Stimulated activated naive CD8-positive, alpha-beta T cell treated with anti-CD3 and anti-CD28 coated beads, Interleukin-15, Interleukin-2, amounts not matched to agents 100 U/mL and 50 U/mL, for 24 hours (primary cell): ENCODE measurements at regions not wholly inside any gene's neighbourhood (a gene's known extent, or its start where the extent isn't known, plus 50 kb on each side); places are given as distances from the start of the nearest gene placed in this dataset.
"Not testable (repeated sequence)": the region's sequence is repeated elsewhere in the genome, so short reads cannot be mapped to it uniquely, and the experiment has no call there.

Experiments
- ATAC-seq: fragments of 150-1000 bp; cut with Tn5 transposase; one replicate; pipeline ENCODE4 v1.10.0; 2021
- DNase-seq: peaks from one replicate; pipeline ENCODE4 v3.0.0; 2021

GRCh38 chr6:84926189-84927155, 162.1 kb upstream of the TBX18 start:
- no peak for ATAC-seq
- no peak for DNase-seq

- DNase-seq (no peak), ATAC-seq (no peak)
Observed at GRCh38 chr6:84921891-84922290, 157.5 kb upstream of the TBX18 start.

- DNase-seq, result no peak
- no peak for ATAC-seq
Observed at GRCh38 chr6:84920021-84920420, 155.6 kb upstream of the TBX18 start.

- no peak for ATAC-seq
- DNase-seq, result no peak
Observed at GRCh38 chr6:84916704-84917103, 152.3 kb upstream of the TBX18 start.

GRCh38 chr6:84912472-84913322, 148.3 kb upstream of the TBX18 start:
- no peak for DNase-seq
- no peak for ATAC-seq

GRCh38 chr6:84910906-84911607, 146.7 kb upstream of the TBX18 start:
- ATAC-seq (no peak), DNase-seq (no peak)

- no peak for ATAC-seq
- DNase-seq, result no peak
Observed at GRCh38 chr6:84908304-84908904, 144.0 kb upstream of the TBX18 start.

- DNase-seq (no peak), ATAC-seq (no peak)
Observed at GRCh38 chr6:84906514-84906913, 142.1 kb upstream of the TBX18 start.

GRCh38 chr6:84905823-84906222, 141.4 kb upstream of the TBX18 start:
- no peak for ATAC-seq
- no peak for DNase-seq

GRCh38 chr6:84902354-84902928, 138.0 kb upstream of the TBX18 start:
- no peak for DNase-seq

GRCh38 chr6:84897988-84898594, 133.7 kb upstream of the TBX18 start:
- ATAC-seq (no peak), DNase-seq (no peak)

More at GRCh38 chr6:84902354-84902928, 138.0 kb upstream of the TBX18 start:
- ATAC-seq, result no peak

GRCh38 chr6:84897011-84897410, 132.6 kb upstream of the TBX18 start:
- no peak for ATAC-seq
- no peak for DNase-seq

- ATAC-seq, result no peak
- no peak for DNase-seq
Observed at GRCh38 chr6:84892671-84893070, 128.3 kb upstream of the TBX18 start.

GRCh38 chr6:84882768-84883766, 118.7 kb upstream of the TBX18 start:
- ATAC-seq (no peak), DNase-seq (no peak)

GRCh38 chr6:84879385-84879784, 115.0 kb upstream of the TBX18 start:
- ATAC-seq, DNase-seq: not testable (repeated sequence)

- ATAC-seq, result no peak
- no peak for DNase-seq
Observed at GRCh38 chr6:84877515-84878210, 113.3 kb upstream of the TBX18 start.

GRCh38 chr6:84876723-84877514, 112.5 kb upstream of the TBX18 start:
- DNase-seq (no peak), ATAC-seq (no peak)

GRCh38 chr6:84872996-84873723, 108.8 kb upstream of the TBX18 start:
- no peak for DNase-seq
- no peak for ATAC-seq
